Brain microvascular endothelial cell (primary cell): ENCODE measurements at regions not wholly inside any gene's neighbourhood (a gene's known extent, or its start where the extent isn't known, plus 50 kb on each side); places are given as distances from the start of the nearest gene placed in this dataset.

Source experiments
- DNase-seq: peaks from one replicate; pipeline ENCODE4 v3.0.0-alpha.2; 2020
- H3K27ac ChIP-seq: fragments of 250-450 bp; sonication (Bioruptor Pico); 2 replicates; pipeline ENCODE4 v1.5.1; 2020; ENCODE audit warnings: mild to moderate bottlenecking, moderate library complexity
- H3K27me3 ChIP-seq: fragments of 250-450 bp; sonication (Bioruptor Pico); replicated peaks from 2 replicates; pipeline ENCODE4 v1.5.1; 2020; ENCODE audit warnings: mild to moderate bottlenecking
- H3K36me3 ChIP-seq: fragments of 250-450 bp; sonication (Bioruptor Pico); replicated peaks from 2 replicates; pipeline ENCODE4 v1.5.1; 2020; ENCODE audit warnings: mild to moderate bottlenecking
- H3K4me3 ChIP-seq: 2 replicates; pipeline ENCODE4 v1.5.1; 2011; ENCODE audit warnings: low read depth, mild to moderate bottlenecking, control low read depth, low read length, moderate library complexity
- in situ Hi-C: cut with HindIII; loops from 2 replicates; pipeline ENCODE4 v1.10.0; 2017; ENCODE audit warnings: low sequenced_read_pairs, low pct_ligation_motif_present
- TF ChIP-seq, protein P1 (sequence below): IDR thresholded peaks from 2 replicates; pipeline ENCODE4 v1.5.1; 2011; ENCODE audit warnings: low read depth, mild to moderate bottlenecking, moderate library complexity, low read length, control low read depth, inconsistent platforms; ENCODE audit errors: missing control alignments

DNA sequence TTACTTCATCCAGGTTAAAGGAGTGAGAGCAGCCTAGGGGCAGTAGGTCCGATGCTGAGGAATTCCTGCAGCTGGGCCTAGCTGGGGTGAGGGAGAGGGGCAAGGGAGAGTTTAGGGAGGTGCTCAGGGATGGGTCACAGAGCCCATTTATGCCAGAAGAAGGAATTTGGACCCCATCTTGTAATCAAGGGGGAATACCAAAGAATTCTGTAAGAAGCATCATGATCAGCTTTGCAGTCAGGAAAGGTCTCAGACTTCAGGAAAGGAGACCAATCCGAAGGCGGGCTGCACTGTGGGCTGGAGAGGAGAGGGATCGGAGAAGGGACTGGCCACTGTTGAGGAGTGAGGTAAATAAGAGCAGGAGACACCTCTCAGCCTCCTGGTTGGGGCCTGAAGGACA, 566.6 kb upstream of the MGMT start:
- no peaks in the 10 kb centered on the region for H3K36me3 ChIP-seq
- H3K27ac ChIP-seq, result no peak overlapping the region
- H3K4me3 ChIP-seq, result no peak overlapping the region
- H3K27me3 ChIP-seq, result no peaks in the 10 kb centered on the region
- in situ Hi-C loops, result no loop called here
- DNase-seq, result no peak
- TF ChIP-seq, protein P1, sequence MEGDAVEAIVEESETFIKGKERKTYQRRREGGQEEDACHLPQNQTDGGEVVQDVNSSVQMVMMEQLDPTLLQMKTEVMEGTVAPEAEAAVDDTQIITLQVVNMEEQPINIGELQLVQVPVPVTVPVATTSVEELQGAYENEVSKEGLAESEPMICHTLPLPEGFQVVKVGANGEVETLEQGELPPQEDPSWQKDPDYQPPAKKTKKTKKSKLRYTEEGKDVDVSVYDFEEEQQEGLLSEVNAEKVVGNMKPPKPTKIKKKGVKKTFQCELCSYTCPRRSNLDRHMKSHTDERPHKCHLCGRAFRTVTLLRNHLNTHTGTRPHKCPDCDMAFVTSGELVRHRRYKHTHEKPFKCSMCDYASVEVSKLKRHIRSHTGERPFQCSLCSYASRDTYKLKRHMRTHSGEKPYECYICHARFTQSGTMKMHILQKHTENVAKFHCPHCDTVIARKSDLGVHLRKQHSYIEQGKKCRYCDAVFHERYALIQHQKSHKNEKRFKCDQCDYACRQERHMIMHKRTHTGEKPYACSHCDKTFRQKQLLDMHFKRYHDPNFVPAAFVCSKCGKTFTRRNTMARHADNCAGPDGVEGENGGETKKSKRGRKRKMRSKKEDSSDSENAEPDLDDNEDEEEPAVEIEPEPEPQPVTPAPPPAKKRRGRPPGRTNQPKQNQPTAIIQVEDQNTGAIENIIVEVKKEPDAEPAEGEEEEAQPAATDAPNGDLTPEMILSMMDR, result no peak

DNA sequence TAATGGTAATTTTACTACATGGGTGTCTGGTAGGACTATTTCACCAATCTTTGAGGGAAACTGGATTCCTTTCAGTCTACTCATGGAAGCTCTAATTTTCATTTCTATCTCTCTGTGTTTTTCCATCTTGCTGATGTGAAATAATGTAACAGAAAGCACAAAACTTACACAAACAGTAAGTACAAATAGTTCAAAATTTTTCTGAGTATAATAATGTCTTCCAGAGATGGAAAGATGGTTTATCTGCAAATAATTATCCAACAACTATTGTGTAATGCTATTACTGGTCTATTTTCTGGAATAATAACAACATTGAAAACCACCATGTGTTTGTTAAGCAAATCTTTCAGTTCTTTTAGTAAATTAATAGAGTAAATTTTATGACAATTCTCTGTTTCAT, 565.8 kb upstream of the MGMT start:
- TF ChIP-seq, protein P1, result no peak
- Histone ChIP-seq H3K27ac (no peak overlapping the region), H3K4me3 (no peak overlapping the region), H3K36me3 (no peaks in the 10 kb centered on the region), H3K27me3 (no peaks in the 10 kb centered on the region)
- no peak for DNase-seq
- in situ Hi-C loops, result no loop called here

DNA sequence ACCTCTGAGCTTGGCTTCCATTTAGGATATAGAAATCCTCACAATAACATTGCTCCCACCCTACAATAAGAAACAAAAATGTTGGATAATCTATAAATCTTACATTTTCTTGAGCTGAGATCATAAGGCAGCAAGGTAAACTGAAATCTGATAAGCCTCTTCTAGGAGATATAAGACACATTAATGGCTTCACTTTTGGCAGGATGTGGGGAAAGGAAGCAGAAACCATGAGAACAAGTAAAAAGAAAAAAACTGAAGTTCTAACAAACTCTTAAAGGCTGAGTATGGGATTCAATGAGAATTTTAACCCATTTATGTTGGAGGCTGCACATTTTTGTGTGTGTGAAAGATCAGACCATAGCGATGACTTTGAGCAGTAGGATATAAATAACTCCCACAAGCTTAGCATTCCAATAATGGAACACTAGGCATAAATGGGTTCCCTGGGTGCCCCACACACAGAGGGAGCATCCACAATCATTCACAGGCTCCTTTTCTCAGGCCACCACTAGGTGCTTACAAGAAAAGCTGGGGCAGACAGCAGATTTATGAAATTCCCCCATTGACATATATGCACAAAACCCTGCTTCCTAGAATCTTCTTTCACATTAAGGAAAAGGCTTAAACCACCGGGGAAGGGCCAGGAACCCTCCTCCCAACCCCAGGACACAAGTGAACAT, 564.9 kb upstream of the MGMT start:
- TF ChIP-seq, protein P1, result no peak
- Histone ChIP-seq H3K36me3 (no peaks in the 10 kb centered on the region), H3K27ac (no peak overlapping the region), H3K27me3 (no peaks in the 10 kb centered on the region), H3K4me3 (no peak overlapping the region)
- in situ Hi-C loops, result no loop called here
- DNase-seq, result no peak

DNA sequence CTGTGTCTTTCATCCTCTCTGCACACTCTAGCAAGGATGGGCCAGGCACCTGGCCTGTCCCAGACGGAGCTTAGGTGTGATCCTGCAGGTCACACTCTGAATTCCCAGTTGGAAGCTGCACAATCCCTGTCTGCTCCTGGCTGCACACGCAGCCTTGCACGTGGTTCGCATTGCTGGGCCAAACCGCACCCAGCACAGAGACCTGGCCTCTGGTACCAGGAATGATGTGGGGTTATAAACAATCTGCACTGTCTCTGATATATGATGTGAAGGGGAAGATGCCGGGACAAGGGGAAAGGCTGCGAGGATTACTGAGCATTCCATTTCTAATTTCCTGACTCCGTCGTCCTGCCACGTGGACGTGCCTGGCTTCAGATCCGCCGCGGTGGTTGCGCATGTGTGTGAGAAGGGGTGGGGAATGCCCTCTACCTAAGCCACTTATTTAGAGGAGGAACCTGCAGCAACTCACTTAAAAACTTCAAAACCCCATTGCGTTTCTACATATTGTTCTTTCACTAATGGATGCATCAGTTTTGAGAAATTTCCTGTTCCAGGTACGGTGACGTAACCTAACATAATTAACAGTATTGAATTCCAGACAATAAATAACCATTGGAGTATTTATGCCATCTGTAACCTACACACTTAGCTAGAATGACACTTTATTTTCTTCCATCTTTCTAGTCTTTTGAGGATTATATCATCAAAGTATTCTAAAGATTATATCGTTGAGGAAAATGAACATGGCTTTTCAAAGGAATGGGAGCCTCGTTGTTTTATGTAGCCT, 559.7 kb upstream of the MGMT start:
- no peaks in the 10 kb centered on the region for H3K27me3 ChIP-seq
- H3K36me3 ChIP-seq, result no peaks in the 10 kb centered on the region
- in situ Hi-C loops, result no loop called here
- TF ChIP-seq, protein P1, result no peak
- no peak for DNase-seq
- no peak overlapping the region for H3K4me3 ChIP-seq
- no peak overlapping the region for H3K27ac ChIP-seq

DNA sequence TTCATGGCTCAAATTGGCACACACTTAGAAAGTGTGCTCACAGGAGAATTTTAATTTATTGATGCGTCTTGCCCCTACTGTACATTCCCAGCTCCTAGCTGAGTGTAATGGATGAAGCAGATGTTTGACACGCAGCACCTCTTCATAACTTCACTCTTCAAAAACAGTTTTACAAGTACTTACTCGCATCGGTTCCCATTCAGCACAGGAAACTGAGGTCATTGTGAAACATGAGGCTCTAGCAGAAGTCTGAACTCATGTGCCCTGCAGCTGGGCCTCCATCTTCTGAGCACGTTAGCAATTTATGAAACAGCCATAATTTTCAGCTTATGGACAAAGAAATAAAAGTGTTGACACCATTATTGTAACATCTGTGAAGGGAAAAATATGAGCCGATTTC, 558.9 kb upstream of the MGMT start:
- H3K27ac ChIP-seq, result no peak overlapping the region
- no peaks in the 10 kb centered on the region for H3K27me3 ChIP-seq
- TF ChIP-seq, protein P1, result no peak
- in situ Hi-C loops, result no loop called here
- H3K4me3 ChIP-seq, result no peak overlapping the region
- DNase-seq, result no peak
- no peaks in the 10 kb centered on the region for H3K36me3 ChIP-seq
